HG02852 (cell line): ENCODE measurements at regions not wholly inside any gene's neighbourhood (a gene's known extent, or its start where the extent isn't known, plus 50 kb on each side); places are given as distances from the start of the nearest gene placed in this dataset.
A peak's percentile ranks its signal among the peaks of the same experiment; 100 is the strongest.

Source experiments
- ATAC-seq: cut with Tn5 transposase; IDR thresholded peaks from one replicate; pipeline ENCODE4 v1.9.1; 2021; ENCODE audit warnings: mild to moderate bottlenecking, moderate library complexity; ENCODE audit not compliant: unreplicated experiment

DNA sequence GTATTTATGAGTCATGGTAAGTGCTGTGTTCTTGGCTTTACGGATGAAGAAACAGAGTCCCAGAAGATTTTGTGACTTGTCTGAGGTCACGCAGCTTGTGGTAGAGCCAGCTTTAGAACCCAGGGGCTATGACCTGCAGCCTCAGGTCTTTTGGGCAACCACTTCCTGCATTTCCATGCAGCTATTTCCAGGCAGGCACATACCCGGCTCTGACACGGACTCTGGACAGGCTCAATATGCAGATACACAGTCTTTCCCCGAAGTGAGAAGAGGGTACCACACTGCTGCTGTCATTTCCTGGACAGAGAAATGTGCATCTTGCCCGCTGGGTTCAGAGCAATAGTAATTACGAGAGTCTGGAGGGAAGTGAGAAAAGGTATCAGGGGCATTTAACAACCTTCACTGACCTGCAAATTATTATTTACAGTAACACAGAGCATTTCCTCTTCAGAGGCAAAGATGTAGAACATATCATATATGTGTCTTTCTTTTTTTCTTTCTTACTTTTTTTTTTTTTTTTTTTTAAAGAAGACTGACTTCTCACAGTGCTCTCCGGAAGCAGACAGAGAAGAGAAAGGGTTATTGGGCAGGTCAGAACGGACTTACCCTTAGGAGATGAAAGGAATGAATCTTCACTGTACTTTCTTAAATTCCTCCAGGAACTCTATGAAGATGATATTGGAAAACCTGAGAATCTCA, 185.1 kb downstream of the CLIC5 start:
- peak; percentile 92 for ATAC-seq

DNA sequence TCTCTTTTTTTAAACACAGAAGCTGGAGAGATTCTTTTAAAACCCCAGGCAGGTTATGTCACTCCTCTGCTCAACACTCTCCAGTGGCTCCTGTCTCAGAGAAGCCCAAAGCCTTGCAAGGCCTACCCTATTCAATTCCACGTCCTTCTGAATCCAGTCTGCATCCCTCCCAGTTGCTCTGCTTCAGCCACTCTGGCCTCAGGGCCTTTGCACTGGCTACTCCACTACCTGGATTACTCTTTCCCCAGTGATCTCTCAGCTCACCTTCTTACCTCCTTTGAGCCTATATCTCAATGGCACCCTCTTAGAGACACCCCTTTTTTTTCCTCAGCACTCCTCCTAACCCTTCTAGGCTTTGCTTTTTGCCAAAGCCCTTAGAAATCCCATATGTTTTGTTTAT, 185.8 kb downstream of the CLIC5 start:
- ATAC-seq: no peak

DNA sequence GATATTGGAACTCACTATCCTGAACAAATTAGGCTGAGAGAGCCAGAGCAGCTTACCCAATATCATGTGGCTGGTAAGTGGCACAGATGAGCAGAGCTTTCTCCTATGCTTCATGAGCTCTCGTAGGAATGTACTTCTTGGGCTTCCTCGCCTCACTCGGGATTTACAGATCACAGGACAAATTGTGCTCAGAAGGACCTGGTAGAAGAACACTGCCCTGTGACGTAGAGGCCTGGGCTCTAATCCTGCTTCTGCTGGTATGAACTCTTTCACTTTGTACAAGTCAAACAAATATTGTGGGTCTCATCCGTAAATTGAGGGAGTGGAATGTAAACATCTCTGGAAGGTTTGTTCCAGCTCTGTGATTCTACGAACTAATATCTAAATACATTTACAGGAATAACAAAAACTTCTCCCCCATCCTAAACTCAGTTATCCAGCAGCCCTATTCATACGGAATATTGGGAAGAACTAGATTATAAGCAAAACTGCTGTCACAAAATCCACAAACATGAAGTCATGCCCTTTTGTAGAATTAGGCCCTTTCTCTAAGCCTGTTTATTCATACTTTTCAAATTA, 187.6 kb downstream of the CLIC5 start:
- ATAC-seq: no peak

DNA sequence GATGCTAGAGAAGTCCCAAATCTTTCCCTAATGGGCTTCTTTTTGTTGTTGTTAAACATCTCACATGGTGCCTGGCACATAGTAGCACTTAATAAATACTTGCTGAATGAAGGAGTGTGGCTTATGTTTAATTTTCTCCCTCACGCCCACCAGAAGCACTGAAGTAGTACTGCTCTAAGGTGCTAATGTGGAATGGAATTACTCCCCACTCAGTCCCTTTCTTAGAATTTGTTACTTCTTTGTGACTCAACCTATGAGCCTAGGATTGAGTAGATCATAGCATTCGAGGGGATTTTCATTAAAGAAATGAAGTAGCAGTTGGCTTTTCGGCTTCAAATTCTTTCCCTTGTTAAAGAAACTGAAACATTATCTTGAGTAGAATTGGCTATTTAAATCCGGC, 192.8 kb downstream of the CLIC5 start:
- no peak for ATAC-seq

DNA sequence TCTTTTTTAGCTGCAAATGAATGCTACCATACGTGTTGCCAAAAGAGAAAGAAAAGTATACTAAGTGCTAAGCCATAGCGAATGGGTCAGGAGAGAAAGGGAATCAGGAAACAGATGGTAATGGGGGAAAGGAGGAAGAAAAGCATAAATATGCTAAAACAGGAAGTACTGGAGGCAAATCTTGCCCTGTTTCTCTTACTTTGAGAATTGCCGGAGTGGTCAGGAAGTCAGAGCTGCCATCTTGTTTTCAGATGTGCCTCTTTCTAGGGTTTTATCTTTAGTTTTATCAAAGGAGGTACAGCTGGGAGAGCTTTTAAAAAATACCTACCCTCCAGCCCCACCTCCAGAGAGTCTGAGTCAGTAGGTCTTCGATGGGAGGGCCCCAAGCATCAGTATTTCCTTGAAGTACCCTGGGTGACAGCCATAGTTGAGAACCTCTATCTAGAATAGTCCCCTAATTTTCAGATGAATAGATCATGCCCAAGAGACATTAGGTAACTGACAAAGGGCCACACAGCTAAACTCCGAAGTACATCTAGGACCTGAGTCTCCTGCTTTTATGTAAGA, 193.3 kb downstream of the CLIC5 start:
- no peak for ATAC-seq

DNA sequence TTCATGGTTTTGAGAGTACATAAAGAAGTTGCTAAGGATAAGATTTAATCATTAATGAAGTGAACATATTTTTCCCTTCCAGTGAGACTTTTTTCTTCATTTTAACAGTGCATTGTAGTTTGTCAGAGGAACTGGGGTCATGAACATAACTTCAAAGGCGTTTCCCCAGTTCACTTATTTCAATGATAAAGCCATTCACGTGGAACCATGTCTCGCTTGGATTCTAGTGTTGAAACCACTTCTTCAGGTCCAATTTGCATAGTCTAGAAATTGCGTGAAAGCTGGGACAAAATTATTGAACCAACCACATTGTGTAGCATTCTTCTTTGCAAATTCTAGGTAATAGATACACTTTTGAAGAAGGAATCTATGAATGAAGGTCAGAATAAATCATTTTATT, 197.0 kb downstream of the CLIC5 start:
- ATAC-seq: no peak

DNA sequence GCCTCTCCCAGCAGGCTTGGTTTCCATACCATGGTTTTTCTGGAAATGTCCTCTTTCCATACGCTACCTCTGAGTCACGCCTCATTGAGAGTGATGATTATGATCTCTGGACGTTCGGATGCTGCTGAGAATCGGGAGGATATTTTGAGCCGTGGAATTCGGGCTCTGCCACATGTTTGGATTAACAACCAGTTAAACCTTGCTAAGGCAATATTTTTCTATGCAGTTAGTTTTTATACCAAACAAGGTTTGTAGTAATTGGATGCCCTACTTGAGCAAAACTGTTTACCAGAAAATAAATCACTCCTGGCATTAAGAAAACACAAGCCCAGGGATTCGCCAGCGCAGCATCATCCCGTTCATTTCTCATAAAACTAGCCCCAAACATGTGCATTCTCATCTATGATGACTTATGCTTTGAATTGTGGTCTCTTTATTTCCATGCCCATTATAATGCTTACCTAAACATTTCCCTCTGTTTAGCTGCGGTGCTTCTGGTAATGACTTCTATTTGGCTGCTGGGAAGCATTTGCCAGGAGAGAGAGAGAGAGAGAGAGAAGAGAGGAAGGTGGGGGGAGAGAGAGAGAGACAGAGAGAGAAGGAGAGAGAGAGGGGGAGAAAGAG, 198.9 kb downstream of the CLIC5 start:
- ATAC-seq: no peak

DNA sequence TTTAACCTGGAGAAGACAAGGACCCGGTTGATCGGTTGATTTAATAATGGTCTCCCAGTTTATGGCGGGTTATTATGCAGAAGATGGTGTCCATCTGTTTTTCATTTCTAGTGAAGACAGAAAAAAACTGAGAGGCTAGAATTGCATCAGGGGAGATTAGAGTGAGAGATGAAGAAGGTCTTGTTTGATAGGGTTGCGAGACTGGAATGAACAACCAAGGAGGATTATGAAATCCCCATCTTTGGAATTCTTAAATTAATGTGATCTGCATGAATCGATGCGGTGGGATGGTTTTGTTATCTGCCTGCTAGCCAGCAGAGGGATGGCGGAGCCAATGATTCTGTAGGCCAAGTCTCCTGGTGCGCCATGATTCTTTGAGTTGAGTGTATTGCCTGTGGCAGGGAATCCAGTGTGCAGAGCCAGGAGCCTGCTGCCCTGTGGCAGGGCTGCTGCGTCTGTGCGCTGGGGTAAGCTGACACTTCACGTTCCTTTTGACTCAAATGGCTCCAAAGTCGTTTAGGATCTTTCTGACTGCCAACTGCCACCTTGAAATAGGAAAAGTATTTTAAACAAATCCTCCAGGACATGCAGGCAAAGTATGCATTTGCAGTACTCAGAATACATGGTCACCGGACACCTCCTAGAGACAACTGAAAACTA, 200.1 kb downstream of the CLIC5 start:
- no peak for ATAC-seq

DNA sequence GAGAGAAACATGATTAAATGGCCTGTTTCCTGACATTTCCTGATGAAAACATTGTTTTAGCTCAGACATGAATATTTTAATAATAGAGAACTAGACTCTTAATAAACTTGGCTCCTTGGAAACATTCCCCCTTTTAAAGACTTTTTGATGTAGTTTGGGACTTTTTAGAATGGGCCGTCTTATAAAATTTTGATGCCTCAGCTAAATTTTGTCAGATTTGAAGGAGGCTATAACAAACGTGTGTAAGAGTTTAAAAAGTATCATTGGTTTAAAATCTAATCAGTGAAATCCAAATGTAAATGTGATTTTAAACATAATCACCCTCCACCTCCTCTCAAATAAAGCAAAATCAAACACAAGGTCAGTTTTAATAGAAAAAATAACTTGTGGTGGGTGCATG, 200.9 kb downstream of the CLIC5 start:
- ATAC-seq: no peak

DNA sequence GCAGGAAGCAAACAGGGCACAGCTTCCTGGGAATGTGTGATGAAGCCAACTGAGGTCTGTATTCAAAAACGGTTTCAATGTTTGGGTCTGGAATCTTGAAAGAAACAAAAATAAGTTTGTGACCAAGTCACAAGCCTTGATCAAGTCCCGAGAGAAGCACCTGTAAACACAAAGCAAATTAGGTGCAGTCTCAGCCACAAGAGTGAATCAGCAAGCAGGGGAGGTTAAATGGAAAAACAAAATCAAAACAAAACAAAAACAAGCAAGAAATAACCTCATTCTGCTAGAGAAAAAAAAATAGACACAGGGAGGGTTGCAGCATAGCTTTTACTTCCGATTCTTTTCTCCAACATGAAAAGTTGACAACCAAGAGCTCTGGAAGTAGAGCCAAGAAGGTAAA, 201.7 kb downstream of the CLIC5 start:
- ATAC-seq: no peak

DNA sequence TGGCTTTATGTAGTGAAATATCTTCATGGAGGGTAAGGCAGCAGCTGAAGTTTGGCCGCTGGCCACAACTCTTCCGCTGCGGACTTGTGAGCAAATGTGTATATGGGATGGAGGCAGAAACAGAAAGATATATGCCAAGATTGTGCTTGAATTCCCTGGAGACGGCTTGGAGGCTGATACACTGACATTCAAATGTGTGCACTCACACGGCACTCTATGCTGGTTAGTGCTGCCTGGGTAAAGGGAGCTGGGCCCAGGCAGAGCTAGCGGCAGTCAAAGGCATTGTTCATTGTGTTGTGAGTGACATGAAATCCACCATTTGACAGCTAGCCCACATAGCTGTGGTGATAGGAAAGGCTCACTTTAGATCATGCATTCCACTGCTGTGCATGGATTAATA, 202.7 kb downstream of the CLIC5 start:
- no peak for ATAC-seq

DNA sequence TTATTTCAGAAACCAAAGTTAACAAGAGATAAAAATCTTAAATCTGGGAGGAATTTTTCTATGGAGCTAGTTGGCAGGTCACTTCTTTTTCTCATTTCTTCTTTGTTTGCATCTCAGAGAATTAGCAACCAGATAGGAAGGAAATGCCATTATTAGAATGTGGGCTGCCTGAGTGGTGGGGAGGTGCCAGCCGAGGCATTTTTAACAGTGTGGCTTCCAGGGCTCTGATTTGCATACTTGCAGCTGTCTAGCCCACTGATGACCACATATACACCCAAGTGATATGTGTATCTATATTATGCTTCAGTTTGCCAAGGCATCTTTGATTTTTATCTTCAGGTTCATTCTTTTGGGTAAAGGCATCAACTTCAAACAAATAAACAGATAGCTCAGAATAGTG, 206.7 kb downstream of the CLIC5 start:
- ATAC-seq: no peak

DNA sequence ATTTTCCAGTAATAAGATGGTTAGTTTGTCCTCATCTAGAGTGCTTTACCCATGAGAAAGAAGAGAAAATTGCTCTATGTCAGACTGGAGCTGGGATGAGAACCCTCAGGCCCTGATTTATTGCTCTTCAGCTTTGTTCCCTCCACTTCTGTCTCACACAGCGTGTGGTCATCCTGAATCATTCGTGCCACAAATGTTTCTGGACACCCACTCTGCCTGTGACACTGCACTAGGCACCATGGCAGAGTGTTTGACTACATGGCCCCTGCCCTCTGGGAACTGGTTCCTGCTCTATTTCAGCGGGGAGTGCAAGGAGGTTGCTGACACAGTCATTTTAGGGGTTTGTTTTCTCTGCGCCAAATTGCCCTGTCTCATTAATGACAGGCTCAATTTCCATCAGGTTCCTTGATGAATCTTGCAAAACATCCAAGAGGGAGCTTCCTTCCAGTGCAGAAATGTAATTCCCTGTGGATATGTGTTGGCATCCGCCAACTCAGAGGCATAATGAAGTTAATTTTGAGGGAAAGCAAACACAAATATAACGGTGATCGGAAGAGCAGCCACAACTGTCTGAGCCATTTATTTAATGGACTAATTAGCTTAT, 207.5 kb downstream of the CLIC5 start:
- no peak for ATAC-seq

DNA sequence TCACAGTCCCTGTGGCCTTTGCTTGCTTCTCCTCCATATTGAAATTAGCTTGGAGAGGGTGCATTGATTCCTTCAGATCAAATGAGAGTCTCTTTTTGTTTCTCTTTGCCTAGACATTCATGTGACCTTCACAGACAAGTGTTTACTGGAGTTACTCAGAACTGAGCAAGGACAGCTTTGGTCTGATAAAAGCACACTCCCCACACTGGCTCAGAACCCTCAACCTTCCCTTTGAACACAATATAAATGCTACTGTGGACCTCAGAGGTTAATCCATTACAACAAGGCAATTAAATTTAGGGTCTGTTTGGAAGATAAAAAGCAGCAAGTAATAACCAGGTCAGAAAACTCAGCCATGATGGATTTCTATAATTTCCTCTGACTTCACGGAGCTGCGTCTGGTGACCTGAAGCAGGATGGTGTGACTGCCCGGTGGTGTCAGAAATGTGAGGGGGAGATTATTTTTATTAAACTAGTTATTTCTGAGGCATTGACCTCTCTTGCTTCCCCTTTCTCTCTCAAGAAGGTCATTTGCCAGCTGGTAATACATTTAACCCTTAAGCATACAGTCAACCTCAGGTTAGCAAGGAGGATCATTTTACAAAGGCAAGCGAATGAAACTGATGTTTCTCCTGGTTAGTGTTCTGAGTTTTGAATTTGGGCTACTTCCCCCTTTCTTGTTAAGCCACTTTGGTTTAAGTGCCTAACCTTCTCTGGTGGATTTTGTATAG, 208.2 kb downstream of the CLIC5 start:
- ATAC-seq: no peak

DNA sequence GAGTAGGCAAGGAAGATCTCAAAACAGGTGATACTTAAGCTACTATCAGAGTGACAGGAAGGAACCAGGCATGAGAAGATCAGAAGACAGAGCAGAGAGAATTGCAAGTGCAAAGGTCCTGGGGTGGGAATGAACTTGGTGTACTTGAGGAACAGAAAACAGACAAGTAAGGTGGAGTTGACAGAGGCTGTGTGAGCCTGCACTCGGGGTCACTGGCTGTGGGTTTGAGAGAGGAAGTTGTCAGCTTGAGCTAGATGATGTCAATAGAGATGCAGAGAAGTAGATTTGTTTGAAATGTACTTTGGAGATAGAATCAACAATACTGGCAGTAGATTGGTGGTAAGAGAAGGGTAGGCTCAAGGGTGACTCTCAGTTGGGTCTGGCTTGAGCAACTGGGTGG, 209.5 kb downstream of the CLIC5 start:
- ATAC-seq: no peak

DNA sequence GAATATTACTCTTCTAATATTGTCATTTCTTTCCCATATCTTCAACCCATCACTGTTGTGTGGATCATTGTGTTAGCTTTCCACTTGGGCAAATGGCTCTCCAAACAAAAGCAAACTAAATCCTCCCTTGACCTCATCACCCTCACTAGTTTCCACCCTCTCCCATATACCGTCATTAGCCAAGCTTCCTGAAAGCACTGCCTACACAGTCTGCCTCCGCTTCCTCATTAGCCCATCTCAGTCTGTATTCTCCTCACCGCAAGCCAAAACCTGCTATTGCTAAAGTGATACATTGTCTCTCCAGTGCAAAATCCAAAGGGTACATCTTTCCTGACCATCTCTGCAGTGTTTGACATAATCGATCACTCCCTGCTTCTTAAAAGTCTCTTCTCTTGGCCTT, 212.6 kb downstream of the CLIC5 start:
- no peak for ATAC-seq

DNA sequence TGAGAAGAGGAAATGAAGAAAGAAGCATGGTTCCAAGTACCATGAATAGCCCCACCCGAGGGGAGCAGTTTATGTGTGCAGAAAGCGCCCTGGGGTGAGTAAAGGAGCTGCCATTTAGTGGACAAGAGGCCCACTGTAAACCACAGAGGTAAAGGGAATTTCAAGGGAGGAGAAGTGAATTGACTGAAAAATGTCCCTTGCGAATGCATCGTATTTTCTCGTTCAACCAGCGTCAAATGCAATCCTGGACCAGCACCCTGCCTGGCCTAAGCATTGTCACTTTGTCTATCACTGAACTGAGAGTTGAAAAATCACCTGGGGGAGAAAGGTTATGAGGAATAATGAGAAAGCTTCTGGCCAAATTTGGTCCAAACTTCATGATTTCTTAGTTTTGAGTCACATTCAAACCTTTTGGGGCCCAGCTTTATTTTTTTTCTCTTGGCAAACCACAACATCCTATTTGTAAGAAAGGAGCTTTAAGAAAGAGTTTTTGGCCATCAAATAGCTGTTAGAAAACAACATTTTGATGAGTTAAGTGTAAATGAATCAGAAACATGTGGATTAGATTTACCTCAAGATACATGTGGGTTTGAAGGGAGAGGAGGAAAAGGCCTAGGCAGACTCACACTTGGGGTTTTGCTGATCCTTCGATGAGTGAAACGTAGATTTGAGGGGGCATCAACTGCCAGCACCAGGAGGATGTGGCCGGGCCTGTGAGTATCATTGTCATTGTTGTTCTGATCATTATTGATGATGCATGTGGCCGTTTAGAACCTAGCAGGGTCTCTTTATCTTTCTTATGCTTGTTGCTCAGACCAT, 214.0 kb downstream of the CLIC5 start:
- peak; percentile 56 for ATAC-seq

DNA sequence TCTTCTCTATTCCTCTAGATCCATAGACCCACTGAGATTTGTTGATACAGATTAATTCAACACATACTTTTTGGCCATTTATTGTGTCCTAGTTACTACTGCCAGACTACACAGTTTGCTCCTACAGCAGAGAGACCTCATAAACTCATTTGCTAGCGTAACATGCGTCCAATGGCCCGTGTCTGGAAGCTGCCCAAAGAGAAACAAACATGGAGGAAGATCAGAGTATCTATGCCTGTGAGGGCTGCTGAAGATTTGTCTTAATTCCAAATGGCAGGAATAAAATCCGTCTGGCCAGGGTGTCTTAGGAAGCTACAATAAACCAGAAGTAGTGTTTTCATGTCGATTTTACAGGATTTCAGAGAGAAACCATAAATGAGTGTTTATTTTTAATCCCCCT, 214.7 kb downstream of the CLIC5 start:
- ATAC-seq: no peak

DNA sequence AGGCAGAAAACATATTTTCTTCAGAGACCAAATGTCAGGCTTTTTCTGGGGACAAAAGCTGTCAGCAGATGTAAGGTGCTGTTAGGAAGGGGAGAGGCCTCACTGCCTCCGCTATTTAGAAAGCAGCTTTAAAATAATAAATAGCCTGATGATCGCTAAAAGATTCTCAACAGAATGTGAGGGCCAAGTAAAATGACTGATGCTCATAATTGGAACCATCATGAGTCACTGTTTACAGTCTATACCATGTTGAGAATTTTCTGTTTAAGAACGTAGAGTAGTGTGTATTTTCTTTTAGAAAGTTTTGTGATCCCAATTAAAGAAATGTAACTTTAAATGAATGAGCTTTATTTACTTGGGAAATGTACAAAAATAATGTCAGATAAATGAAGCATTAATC, 220.0 kb downstream of the CLIC5 start:
- ATAC-seq: no peak

DNA sequence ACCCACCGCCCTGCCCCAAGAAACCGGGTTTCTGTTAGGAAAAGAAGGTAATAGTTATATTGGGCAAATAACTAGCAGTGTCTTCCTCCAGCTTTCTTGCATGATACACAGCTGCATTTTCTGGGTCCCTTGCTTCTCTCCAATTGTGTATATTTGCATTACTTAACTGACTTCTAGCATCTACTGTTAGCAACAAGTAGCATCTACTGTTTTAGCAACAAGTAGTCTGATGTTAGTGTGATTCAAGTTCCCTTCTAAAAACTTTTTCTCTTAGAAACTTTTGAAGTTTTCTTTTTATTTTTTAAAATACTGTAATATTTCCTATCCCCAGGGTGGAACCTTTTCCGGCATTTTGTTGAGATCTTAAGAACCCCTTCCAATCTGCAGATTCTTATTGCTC, 221.2 kb downstream of the CLIC5 start:
- no peak for ATAC-seq
